UCSD-AML1 (cell line): ENCODE measurements at regions not wholly inside any gene's neighbourhood (a gene's known extent, or its start where the extent isn't known, plus 50 kb on each side); places are given as distances from the start of the nearest gene placed in this dataset.

Experiments
- DNase-seq: peaks from one replicate; lab custom pipeline; 2025; ENCODE audit not compliant: unreplicated experiment; lab: John Stamatoyannopoulos, UW

DNA sequence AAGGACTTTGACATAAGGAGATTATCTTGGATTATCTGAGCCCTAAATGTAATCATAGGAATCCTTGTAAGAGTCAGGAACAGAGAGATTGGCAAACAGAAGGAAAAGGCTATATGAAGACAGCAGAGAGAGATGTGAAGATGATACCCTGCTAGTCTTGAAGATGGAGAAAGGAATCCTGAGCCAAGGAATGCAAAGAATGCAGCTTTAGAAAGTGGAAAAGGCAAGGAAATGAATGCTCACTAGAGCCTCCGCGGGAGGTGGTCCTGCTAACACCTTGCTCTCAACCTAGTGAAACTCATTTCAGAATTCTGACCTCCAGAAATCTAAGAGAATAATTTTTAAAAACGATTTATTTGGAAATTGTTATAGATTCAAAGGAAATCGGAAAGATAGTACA lies 117.1 kb downstream of the TBXT start:
- no peak for DNase-seq

DNA sequence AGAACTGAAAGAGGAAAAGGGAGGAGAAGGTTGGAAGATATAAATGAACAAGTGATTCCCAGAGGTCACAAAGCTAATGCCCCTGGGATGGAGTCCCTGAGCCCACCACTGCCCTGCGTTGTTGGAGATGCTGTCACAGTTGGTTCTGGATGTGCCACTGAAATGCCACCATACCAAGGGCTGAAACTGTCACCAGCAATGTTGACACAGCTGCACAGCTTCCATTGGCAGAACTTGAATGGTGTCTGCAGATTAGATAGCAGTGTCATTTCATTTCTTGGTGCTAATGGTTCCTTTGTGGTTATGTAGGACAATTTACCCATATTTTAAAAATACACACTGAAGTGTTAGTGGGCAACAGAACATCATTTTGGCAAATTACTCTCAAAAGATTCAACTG lies 120.7 kb downstream of the TBXT start:
- no peak for DNase-seq

DNA sequence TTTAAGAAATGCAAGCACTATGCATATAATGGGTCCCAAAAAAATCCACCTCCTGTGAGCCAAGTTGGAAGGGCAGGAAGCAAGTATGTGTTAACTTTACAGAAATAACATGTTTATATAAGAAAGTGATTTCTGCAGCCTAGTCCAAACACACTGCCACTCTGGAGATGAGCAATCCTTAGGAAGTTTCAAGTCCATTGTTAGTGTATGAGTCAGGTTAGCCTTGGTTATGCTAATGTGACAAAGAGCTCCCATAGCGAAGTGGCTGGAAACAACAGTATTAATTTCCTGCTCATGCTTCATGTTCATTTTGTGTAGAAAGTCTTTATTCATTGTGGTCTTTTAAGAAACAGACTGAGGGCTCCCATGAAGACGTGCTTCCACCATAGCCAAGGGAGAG lies 121.4 kb downstream of the TBXT start:
- DNase-seq = no peak

DNA sequence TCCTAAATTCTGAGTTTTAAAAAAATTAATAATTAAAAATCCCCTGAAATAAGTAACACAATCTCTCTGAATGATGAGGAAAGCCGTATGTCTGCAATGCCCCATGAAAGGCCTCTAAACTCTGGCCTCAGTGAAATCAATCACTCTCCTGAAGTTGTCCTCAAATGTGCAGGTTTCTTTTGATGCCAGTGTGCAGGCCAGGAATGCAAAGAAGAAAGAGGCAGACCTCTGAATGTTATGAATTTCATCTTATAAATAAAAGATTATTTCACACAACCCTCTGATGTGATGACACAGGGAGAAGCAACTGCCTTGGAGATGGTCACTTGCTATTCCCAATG lies 121.8 kb downstream of the TBXT start:
- no peak for DNase-seq

DNA sequence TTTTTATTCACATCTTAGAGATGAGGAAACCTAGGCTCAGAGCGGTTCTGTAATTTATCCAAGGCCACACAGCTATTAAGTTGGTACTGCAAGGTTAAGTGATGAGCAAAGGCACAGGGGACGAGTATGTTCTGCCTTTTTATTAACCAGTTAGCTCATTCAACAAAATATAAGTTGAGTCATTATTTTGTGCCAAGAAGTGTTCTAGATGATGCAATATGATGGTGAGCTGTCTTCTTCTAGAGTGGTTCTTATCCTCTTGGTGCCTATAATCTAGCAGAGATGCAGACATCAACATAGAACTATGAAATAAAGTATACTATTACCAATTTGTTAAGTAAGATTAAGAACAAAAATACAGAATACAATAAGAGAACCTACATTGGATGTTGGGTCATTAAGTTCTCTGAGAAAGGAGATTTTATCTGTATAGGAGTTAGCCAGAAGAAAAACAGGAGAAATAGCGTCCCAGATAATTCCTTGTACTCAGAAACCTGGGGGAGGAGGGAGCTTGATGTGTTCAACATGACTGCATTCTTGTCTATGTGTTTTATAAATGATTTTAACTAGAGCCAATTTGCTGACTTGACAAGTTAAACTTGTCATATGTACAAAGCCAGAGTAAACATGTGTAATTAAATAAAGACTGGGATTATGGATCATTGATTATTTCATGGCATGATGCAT lies 122.3 kb downstream of the TBXT start:
- no peak for DNase-seq

DNA sequence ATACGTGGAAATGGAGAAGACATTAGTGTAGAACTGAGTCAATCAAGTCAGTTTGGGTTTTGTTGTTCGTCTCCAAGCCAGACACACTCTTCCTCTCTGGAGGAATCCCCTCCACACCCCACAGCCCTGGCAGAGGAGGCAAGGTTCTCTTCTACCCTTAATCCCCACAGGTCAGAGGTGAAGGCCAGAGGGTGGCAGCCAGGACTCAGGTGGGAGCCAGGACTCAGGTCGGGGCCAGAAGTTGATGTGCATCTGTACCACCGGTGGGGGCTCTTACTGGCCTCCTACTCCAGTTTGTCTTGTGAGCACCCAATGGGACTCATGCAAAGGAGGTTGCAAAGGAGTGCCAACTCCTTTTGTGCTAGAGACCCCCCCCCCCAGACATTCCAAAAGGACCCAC lies 126.4 kb downstream of the TBXT start:
- DNase-seq = no peak

DNA sequence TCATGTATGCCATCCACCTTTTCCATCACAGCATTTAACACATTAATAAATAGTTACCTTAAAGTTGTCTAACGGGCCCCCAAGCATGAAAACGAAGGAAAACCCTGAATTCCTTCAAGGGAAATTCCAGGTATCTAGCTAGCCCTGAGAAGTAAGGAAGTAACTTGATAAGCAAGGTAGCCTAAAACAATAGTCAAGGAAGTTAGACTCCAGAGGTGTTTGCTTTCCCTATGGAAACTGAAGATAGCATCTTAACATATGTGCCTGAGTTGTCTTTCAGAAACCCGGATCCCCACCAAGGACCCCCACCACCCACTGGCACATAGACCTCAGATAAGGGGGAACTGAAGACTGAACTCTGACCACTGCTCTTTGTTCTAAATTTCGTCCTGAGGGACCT lies 127.4 kb downstream of the TBXT start:
- no peak for DNase-seq

DNA sequence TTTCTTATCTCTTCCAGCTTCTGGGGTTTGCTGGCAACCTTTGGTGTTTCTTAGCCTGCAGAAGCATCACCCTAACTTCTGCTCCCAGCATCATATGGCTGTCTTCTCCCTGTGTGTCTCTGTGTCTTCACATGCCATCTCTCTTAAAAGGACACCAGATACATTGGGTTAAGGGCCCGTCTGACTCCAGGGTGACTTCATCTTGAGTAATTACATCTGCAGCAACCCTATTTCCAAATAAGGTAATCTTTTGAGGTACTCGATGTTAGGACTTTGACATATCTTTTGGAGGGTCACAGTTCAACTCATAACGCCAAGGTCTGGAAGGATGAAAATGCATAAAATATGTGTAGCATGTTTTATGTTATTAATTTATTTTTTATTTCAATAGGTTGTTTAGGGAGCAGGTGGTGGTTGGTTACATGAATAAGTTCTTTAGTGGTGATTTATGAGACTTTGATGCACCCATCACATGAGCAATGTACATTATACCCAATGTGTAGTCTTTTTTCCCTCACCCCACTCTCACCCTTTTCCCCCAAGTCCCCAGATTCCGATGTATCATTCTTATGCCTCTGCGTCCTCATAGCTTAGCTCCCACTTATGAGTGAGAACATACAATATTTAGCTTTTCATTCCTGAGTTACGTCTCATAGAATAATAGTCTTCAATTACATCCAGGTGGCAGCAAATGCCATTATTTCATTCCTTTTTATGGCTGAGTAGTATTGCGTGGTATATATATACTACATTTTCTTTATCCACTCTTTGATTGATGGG lies 131.1 kb downstream of the TBXT start:
- no peak for DNase-seq

DNA sequence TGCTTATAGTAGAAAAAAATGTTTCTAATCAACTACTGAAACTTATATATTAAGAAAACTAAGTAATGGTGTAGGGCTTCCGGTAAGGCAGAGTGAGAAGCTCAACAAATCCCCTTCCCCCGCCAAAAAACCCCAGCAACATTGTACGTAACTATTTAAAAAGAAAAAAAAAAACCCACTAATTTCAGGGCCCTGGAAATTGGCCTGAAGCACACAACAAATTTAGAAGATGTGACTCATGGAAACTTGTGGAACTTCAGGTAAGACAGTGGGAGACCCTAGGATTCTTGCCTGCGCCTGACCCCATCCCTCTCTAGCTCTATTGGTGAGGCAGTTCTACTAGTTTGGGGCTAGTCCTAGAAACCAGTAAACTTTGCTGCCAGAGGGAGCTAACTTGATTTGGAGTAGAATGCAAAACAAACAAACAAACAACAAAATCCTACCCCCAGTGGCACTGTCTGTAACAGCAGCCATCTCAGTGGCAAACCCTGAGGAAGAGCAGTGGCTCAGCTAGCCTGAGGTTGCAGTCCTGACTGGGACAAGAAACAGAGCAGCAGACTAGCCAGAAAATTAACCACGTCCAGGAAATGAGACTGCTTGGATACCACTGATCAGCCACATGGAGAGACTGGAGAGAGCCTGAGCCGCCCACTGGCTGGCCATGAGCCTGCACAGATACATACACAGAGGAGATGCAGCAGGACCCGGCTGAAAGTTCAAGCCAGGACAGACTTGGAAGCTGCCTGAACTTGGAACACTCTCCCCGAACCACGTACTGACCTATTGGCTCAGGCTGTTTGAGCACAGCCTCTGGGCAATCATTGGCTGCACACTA lies 135.1 kb downstream of the TBXT start:
- no peak for DNase-seq

DNA sequence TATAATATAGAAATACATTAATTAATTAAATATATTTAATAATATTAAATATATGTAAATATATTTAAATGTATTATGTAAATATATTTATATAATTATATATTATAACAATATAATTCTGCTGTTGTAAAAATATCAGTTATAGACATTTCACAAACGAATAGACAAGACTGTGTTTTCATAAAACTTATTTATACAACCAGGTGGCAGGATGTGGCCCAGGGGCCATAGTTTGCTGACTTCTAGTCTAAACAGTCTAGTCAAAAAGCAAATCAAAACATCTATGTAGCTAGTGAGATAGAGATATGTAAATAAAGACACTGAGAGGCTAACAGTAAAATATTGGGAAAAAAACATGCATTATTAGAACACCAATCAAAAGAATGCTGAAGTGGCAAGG lies 136.4 kb downstream of the TBXT start:
- no peak for DNase-seq

DNA sequence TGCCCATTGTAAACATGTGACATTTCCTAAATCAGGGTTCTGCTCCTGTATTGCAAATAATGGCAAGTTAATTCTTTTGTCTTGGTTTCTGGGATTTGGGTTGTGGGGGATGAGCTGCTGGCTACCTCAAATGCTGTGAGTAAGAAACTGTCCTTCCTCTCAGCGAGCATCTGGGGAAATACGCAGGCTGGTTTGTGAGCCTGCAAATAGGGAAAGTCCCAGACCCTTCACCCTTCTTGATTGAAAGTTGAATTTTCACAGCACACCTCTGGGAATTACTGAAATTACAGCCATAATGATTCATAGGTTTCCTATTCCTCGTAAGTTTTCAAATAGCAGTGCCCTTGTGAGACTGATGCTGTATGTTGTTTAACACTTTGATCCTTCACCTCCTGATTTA lies 138.1 kb downstream of the TBXT start:
- no peak for DNase-seq

DNA sequence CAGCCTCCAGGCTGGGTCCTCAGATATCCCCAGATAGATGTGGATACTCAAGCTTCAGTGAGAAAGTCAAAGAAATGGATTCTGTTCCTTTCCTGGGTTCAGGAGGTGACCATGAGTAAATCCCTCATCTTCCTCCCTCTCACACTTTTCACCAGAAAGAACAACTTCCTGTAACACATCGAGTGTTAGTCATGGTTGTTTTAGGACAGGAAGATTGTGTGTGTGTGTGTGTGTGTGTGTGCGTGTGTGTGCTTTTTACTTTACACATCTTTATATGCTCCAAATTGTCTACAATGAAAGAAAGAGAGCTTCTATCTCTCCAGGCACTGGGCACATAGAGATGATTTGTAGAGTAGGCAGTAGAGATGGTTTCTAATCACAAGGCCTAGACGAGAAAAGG lies 139.9 kb downstream of the TBXT start:
- no peak for DNase-seq

DNA sequence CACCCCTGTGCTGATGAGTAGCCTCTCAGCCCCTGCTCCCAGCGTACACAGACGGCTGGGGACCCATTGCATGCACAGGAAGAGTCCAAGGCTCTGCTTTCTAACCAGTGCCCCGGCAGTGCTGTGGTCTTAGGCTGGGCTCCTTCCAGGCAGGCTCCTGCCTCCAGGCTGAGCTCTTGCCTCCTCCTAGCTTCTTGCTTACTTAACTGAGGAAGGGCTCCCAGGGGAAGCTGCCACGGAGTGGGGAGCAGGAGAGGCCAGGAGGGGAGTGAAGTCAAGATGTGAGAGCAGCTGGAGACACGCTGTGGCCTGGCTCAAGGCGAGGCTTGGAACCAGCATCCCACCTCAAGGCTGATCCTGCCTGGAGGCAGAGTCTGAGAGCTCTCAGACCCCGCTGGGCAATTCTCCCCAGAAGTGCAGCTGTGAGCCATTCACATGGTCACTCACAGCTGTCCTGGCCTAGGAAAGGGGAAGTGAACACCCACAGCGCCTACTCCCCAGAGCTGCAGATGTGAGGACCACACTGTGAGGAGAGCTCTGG lies 141.0 kb downstream of the TBXT start:
- DNase-seq = no peak

DNA sequence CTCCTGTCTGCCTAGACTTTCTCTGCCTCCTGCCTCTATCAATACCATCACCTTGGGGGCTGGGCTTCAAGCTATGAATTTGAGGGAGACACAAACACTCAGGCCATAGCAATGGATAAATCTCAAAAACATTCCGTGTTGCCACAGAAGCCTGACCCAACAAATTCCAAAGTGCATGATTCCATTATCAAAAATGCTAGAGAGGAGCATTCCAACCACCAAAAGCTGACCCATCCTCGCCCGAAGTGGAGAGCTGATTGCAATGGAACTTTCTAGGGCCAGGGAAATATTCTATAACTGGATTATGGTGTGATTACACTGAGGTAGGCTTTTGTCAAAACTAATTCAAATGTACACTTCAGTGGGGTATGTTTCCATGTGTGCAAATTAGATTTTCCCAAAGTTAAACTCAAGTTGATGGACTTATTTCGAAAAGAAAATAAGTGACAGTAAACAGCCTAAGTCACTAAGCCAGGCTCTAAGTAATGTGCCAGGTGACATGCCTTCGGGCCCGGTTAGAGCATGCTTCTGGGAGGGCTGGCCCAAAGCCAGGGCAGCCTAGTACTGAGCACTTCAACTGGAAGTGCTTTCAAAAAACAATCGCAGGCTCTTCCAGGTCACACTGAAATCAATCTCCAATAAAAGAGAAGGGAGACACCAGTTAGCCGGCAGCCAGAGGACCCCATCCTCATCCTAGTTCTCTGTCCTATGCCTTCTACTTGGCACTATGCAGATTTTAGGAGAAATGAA lies 142.3 kb downstream of the TBXT start:
- DNase-seq = no peak

DNA sequence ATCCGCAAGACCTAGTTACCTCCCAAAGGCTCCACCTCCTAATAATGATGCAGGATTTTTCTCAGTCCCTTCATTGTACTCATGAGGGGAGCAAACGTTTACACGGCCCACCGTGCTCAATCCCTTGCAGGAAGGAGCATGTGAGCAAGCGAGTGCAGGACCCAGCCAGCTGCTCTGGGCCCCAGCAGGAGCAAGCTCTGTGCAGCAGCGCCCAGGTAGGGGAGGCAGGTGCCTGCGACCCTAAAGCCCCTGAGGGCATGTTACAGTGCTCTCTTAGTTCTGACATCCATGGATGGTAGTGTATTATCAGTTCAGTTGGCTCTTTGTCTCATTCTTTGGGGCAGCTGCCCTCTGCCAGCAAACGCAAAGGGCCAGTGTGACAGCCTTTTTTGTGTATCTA lies 143.4 kb downstream of the TBXT start:
- no peak for DNase-seq

DNA sequence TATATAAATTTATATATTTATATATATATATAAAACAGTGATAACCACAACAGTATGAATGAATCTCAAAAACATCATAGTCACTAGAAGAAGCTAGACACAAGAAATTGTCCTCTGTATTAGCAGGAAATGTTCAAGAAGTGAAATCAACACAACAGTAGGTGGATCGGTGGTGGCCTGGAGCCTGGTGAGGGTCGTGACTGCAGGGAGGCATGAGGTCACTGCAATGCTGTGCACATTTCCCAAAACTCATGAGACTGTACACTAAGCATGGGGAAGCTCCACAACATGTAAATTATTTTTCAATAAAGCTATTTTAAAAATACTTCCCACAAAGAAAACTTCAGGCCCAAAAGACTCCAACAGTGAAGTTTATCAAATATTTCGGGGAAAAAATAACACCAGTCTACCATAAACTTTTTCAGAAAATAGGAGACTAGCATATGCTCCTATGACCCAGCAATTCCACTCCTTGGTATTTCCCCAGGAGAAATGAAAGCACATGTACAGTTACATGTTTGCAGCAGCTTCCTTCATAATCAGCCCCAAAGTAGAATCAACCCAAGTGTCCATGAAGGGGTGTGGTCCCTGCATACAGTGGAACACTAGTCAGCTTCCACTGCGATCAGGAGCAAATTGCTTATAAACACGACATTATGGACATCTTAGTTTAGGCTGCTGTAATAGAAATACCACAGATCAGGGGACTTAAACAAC lies 144.2 kb downstream of the TBXT start:
- no peak for DNase-seq

DNA sequence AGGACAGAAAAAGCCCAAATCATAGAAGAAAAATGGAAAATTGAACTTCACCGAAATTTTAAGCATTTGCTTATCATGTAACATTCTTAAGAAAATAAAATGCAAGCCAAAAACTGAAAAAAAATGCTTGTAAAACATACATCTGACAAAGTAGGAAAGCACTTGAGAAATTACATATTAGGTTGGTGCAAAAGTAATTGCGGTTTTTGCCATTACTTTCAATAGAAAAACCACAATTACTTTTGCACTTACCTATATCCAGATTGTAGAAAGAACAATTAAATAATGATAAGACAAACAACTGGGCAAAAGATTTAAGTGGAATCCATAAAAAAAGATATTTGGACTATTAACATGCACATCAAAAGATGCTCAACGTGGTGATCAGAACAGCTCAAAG lies 146.2 kb downstream of the TBXT start:
- DNase-seq = no peak

DNA sequence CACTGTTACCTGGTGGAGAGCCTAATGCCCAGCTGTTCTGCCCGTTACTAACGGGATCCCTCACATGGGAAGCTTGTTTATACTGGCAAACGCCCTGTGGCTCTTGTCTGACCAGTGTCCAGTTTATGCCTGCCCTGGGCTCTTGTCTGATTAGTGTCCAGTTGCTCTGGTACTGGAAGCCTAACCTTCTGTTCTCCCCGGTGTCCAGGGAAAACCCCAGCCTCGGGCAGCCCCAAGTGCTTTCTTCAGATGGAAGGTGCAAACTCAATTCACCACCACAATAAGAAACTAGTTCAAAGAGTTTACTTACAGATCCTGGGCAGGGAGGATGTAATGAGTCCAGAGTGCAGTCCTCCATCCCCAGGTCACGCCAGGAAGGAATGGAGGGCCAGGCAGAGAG lies 148.4 kb downstream of the TBXT start:
- no peak for DNase-seq

DNA sequence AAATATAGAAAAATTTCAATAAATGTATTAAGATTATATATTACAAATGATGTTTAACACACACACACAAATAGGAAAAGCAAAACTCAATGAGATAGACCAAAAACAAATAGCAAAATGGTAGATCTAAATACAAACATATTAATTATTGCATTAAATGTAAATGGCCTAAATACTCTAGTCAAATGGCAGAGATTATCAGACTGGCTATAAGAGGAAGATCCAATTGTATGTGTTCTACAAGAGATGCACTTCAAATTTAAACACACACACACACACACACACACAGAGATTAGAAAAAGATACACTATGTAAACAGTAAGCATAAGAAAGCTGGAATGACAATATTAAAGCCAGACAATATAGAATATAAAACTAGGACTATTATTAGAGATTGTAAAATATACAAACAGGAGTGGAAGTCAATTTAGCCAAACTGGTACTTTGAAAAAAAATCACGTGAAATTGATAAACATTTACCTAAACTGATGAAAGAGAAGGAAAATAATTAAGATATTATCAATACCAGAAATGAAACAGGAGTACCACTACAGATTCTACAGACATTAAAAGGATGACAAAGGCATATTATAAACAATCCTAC lies 150.5 kb downstream of the TBXT start:
- DNase-seq = no peak

DNA sequence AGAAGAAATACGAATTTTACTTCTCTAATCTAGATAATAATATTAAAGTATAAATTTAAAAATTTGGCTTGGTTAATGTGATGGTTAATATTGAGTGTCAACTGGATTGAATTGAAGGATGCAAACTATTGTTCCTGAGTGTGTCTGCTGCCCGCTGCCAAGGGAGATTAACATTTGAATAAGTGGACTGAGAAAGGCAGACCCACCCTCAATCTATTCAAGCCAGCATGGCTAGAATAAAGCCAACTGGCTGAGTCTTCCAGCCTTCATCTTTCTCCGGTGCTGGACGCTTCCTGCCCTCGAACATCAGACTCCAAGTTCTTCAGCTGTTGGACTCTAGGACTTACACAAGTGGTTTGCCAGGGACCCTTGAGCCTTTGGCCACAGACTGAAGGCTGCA lies 152.7 kb downstream of the TBXT start:
- DNase-seq = no peak
